Brain microvascular endothelial cell (primary cell): ENCODE measurements at regions not wholly inside any gene's neighbourhood (a gene's known extent, or its start where the extent isn't known, plus 50 kb on each side); places are given as distances from the start of the nearest gene placed in this dataset.
"Not testable (repeated sequence)": the region's sequence is repeated elsewhere in the genome, so short reads cannot be mapped to it uniquely, and the experiment has no call there.

Experiments used
- DNase-seq: peaks from one replicate; pipeline ENCODE4 v3.0.0-alpha.2; 2020
- H3K27ac ChIP-seq: fragments of 250-450 bp; sonication (Bioruptor Pico); 2 replicates; pipeline ENCODE4 v1.5.1; 2020; ENCODE audit warnings: mild to moderate bottlenecking, moderate library complexity
- H3K27me3 ChIP-seq: fragments of 250-450 bp; sonication (Bioruptor Pico); replicated peaks from 2 replicates; pipeline ENCODE4 v1.5.1; 2020; ENCODE audit warnings: mild to moderate bottlenecking
- H3K36me3 ChIP-seq: fragments of 250-450 bp; sonication (Bioruptor Pico); replicated peaks from 2 replicates; pipeline ENCODE4 v1.5.1; 2020; ENCODE audit warnings: mild to moderate bottlenecking
- H3K4me3 ChIP-seq: 2 replicates; pipeline ENCODE4 v1.5.1; 2011; ENCODE audit warnings: low read depth, mild to moderate bottlenecking, control low read depth, low read length, moderate library complexity
- CTCF ChIP-seq: IDR thresholded peaks from 2 replicates; pipeline ENCODE4 v1.5.1; 2011; ENCODE audit warnings: low read depth, mild to moderate bottlenecking, moderate library complexity, low read length, control low read depth, inconsistent platforms; ENCODE audit errors: missing control alignments
- in situ Hi-C: cut with HindIII; loops from 2 replicates; pipeline ENCODE4 v1.10.0; 2017; ENCODE audit warnings: low sequenced_read_pairs, low pct_ligation_motif_present

GRCh38 chr1:215400741-215401140 is 166.4 kb upstream of the KCTD3 start:
- Histone ChIP-seq H3K4me3 (no peak overlapping the region), H3K27me3 (no peaks in the 10 kb centered on the region), H3K36me3 (no peaks in the 10 kb centered on the region), H3K27ac (no peak overlapping the region)
- TF ChIP-seq CTCF, result no peak
- DNase-seq, result no peak
- in situ Hi-C loops, result no loop called here

DNA sequence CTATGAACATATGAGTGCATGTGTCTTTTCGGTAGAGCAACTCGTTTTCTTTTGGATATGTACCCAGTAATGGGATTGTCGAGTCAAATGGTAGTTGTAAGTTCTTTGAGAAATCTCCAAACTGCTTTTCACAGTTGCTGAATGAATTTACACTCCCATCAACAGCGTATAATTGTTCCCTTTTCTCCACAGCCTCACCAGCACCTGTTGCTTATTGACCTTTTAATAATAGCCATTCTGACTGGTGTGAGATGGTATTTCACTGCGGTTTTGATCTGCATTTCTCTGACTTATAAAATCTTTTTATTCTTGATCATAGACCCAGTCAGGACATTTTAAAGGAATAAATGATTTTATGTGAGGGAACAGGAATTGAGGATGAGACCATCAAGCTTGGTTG is 165.0 kb upstream of the KCTD3 start:
- DNase-seq, result no peak
- no peaks in the 10 kb centered on the region for H3K36me3 ChIP-seq
- no peaks in the 10 kb centered on the region for H3K27me3 ChIP-seq
- no peak overlapping the region for H3K4me3 ChIP-seq
- TF ChIP-seq CTCF, result no peak
- in situ Hi-C loops, result no loop called here
- H3K27ac ChIP-seq, result no peak overlapping the region

DNA sequence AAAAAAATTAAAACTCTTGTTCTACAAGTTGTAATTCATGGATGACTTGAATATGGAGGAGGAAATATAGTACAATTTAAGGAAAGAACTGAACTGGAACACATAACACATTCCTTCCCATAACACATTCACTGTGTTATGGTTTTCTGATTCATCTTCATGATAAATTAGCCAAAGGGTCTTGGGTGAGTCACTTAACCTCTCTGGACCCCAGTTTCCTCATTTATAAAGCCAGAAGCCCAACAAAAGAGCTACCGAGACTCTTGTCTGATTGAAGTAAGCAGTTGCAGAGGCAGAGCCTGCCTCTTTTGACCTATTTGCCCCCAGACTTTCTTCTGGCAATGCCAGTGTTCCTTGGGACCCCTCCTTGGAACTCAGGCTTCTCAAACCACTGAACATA is 161.9 kb upstream of the KCTD3 start:
- in situ Hi-C loops, result no loop called here
- H3K27me3 ChIP-seq, result no peaks in the 10 kb centered on the region
- TF ChIP-seq CTCF, result no peak
- H3K27ac ChIP-seq, result no peak overlapping the region
- H3K4me3 ChIP-seq, result no peak overlapping the region
- no peaks in the 10 kb centered on the region for H3K36me3 ChIP-seq
- no peak for DNase-seq

- no peaks in the 10 kb centered on the region for H3K27me3 ChIP-seq
- TF ChIP-seq CTCF, result no peak
- H3K4me3 ChIP-seq, result no peak overlapping the region
- in situ Hi-C loops, result no loop called here
- H3K27ac ChIP-seq, result no peak overlapping the region
- DNase-seq, result no peak
- no peaks in the 10 kb centered on the region for H3K36me3 ChIP-seq
Measured at GRCh38 chr1:215406927-215407326, 160.2 kb upstream of the KCTD3 start.

- Histone ChIP-seq H3K36me3 (no peaks in the 10 kb centered on the region), H3K27me3 (no peaks in the 10 kb centered on the region), H3K27ac (no peak overlapping the region), H3K4me3 (no peak overlapping the region)
- DNase-seq, result no peak
- no peak for TF ChIP-seq CTCF
- in situ Hi-C loops, result no loop called here
Measured at GRCh38 chr1:215407575-215407974, 159.5 kb upstream of the KCTD3 start.

- H3K27me3 ChIP-seq, H3K4me3 ChIP-seq, DNase-seq, in situ Hi-C loops, H3K36me3 ChIP-seq, H3K27ac ChIP-seq: not testable (repeated sequence)
Measured at GRCh38 chr1:215409546-215409945, 157.6 kb upstream of the KCTD3 start.

DNA sequence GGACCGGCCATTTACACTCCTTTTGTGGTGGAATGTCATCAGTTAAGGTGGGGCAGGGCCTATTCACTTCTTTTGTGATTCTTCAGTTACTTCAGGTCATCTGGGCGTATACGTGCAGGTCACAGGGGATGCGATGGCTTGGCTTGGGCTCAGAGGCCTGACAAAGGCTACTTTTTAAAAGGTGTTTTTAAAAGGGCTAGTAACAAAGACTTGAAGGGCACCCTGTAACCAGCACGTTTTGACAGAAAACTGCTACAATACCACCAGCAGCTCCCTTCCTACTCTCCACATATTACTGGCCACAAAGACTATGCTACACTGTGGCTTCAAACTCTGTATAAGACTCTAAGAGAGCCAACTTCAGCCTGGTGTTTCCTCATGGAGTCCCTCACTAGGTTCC is 151.6 kb upstream of the KCTD3 start:
- in situ Hi-C loops, H3K27ac ChIP-seq, H3K36me3 ChIP-seq, DNase-seq, H3K4me3 ChIP-seq, H3K27me3 ChIP-seq: not testable (repeated sequence)
